ENCODE measurements at regions not wholly inside any gene's neighbourhood (a gene's known extent, or its start where the extent isn't known, plus 50 kb on each side); places are given as distances from the start of the nearest gene placed in this dataset.

DNA sequence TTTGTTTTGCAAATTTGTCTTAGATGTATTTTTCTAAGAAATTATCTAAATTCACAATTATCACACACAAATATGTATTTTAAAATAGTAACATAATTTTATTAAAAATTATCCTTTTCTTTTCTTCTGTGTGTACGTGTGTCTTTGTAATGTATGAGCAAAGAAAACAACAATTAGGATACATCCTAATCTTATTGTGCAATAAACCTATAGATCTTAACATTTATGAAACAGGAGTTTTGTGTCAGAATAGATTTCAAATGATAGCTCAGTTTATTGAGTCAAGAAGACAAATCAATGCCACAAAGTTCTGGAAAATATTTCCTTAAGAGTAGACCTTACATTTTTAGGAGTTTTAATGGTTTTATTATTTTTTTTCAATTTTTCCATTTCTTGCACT is 212.2 kb downstream of the KCNJ3 start:
- TF ChIP-seq CTCF (IDR thresholded peaks at IDR 0.05) (no peak), POLR2A (IDR thresholded peaks at IDR 0.05) (no peak)

All from Peyer's patch (tissue), 4 donors.